Hepatocyte (in vitro differentiated cells): ENCODE measurements at regions not wholly inside any gene's neighbourhood (a gene's known extent, or its start where the extent isn't known, plus 50 kb on each side); places are given as distances from the start of the nearest gene placed in this dataset.
A peak's percentile ranks its signal among the peaks of the same experiment; 100 is the strongest.

Experiments
- DNase-seq: peaks from one replicate; pipeline ENCODE4 v3.0.0-alpha.2; 2016; ENCODE audit warnings: low spot score
- H2AFZ ChIP-seq: fragments of 200-600 bp; sonication (generic); 2 replicates; pipeline ENCODE4 v1.6.0; 2016; ENCODE audit warnings: antibody characterized with exemption, mild to moderate bottlenecking
- H3K27ac ChIP-seq: fragments of 200-600 bp; sonication (generic); 2 replicates; pipeline ENCODE4 v1.5.1; 2016; ENCODE audit warnings: mild to moderate bottlenecking
- H3K27me3 ChIP-seq: fragments of 200-600 bp; sonication (generic); 2 replicates; pipeline ENCODE4 v1.6.1; 2016
- H3K36me3 ChIP-seq: fragments of 200-600 bp; sonication (generic); replicated peaks from 2 replicates; pipeline ENCODE4 v1.5.1; 2016; ENCODE audit warnings: low read depth; ENCODE audit not compliant: insufficient read depth
- H3K4me1 ChIP-seq: fragments of 200-600 bp; sonication (generic); 2 replicates; pipeline ENCODE4 v1.5.1; 2016; ENCODE audit warnings: mild to moderate bottlenecking, moderate library complexity; ENCODE audit not compliant: insufficient read depth
- H3K4me2 ChIP-seq: fragments of 200-600 bp; sonication (generic); 2 replicates; pipeline ENCODE4 v1.6.0; 2016
- H3K4me3 ChIP-seq: fragments of 200-600 bp; sonication (generic); 2 replicates; pipeline ENCODE4 v1.5.1; 2016; ENCODE audit warnings: mild to moderate bottlenecking
- H3K79me2 ChIP-seq: fragments of 200-600 bp; sonication (generic); 2 replicates; pipeline ENCODE4 v1.6.0; 2017; ENCODE audit warnings: mild to moderate bottlenecking
- H3K9me2 ChIP-seq: fragments of 200-600 bp; sonication (generic); replicated peaks from 2 replicates; pipeline ENCODE4 v1.6.0; 2017; ENCODE audit warnings: mild to moderate bottlenecking; ENCODE audit not compliant: insufficient read depth
- H3K9me3 ChIP-seq: fragments of 200-600 bp; sonication (generic); 2 replicates; pipeline ENCODE4 v1.5.1; 2016; ENCODE audit warnings: low read depth, mild to moderate bottlenecking
- H4K20me1 ChIP-seq: fragments of 200-600 bp; sonication (generic); 2 replicates; pipeline ENCODE4 v1.6.0; 2016; ENCODE audit warnings: mild to moderate bottlenecking; ENCODE audit not compliant: insufficient read depth, poor library complexity, severe bottlenecking
- EZH2 ChIP-seq: fragments of 200-600 bp; sonication (generic); IDR thresholded peaks from 2 replicates; pipeline ENCODE4 v1.6.1; 2016; ENCODE audit warnings: antibody characterized with exemption, mild to moderate bottlenecking, borderline replicate concordance
- EZH2phosphoT487 ChIP-seq: fragments of 200-600 bp; sonication (generic); IDR thresholded peaks from one replicate; pipeline ENCODE4 v1.6.1; 2018; ENCODE audit warnings: antibody characterized with exemption, mild to moderate bottlenecking, low read depth, moderate library complexity; ENCODE audit not compliant: unreplicated experiment, severe bottlenecking
- WGBS: methylation state at CpG from one replicate; pipeline ENCODE4 v1.1.6; 2016; ENCODE audit warnings: low lambda C conversion rate; ENCODE audit errors: missing lambda C conversion rate; 5-methylcytosine and 5-hydroxymethylcytosine counted together
- TF ChIP-seq, protein P1 (sequence below): fragments of 200-600 bp; sonication (generic); IDR thresholded peaks from 2 replicates; pipeline ENCODE4 v1.5.1; 2016; ENCODE audit warnings: antibody characterized with exemption, mild to moderate bottlenecking; ENCODE audit not compliant: poor library complexity

DNA sequence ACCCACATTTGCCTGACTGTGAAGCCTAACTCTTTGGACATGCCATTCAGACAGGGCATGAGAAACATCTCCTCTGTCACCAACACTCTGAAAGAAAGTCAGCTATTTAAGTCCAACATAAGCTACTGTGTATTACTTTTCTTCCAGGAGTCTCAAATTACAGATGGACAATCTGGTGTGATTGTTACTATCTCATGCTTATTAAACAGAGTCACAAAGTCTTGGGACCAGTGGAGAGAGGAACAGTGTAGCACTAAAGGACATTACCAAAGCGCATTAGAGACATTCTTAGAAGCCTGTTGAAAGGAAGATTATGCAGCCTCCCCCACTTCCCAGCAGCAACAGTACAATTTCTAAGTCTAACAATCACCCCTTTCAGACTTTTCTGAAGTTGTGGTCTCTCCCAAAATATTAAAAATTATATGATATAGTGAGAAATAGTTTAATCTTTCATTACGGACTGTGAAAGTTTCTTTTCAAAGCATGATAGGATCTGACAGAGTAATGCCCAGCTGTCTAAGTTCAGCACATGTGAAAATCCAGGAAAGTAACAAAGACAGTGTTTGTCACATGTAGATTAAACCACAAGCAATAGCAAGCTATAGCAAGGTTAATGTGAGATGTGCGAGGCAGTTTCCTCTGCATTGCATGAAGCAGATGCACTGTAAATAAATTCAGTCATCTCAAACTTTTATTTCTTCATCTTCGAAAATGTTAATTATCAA, 280.9 kb upstream of the FZD8 start:
- Histone ChIP-seq H3K79me2 (no peaks in the 10 kb centered on the region), H3K27me3 (no peaks in the 10 kb centered on the region), H2AFZ (no peak overlapping the region), H4K20me1 (no peaks in the 10 kb centered on the region), H3K9me2 (no peaks in the 10 kb centered on the region), H3K4me3 (no peak overlapping the region), H3K9me3 (no peaks in the 10 kb centered on the region), H3K4me1 (peaks cover 9% of the 10 kb centered on the region), H3K36me3 (no peaks in the 10 kb centered on the region), H3K27ac (no peak overlapping the region), H3K4me2 (no peak overlapping the region)
- DNase-seq, result no peak
- 86% methylated on average over 4 of the region's 4 CpGs for WGBS
- TF ChIP-seq, protein P1, sequence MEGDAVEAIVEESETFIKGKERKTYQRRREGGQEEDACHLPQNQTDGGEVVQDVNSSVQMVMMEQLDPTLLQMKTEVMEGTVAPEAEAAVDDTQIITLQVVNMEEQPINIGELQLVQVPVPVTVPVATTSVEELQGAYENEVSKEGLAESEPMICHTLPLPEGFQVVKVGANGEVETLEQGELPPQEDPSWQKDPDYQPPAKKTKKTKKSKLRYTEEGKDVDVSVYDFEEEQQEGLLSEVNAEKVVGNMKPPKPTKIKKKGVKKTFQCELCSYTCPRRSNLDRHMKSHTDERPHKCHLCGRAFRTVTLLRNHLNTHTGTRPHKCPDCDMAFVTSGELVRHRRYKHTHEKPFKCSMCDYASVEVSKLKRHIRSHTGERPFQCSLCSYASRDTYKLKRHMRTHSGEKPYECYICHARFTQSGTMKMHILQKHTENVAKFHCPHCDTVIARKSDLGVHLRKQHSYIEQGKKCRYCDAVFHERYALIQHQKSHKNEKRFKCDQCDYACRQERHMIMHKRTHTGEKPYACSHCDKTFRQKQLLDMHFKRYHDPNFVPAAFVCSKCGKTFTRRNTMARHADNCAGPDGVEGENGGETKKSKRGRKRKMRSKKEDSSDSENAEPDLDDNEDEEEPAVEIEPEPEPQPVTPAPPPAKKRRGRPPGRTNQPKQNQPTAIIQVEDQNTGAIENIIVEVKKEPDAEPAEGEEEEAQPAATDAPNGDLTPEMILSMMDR, result no peak
- no peak for TF ChIP-seq EZH2phosphoT487
- no peak for TF ChIP-seq EZH2

DNA sequence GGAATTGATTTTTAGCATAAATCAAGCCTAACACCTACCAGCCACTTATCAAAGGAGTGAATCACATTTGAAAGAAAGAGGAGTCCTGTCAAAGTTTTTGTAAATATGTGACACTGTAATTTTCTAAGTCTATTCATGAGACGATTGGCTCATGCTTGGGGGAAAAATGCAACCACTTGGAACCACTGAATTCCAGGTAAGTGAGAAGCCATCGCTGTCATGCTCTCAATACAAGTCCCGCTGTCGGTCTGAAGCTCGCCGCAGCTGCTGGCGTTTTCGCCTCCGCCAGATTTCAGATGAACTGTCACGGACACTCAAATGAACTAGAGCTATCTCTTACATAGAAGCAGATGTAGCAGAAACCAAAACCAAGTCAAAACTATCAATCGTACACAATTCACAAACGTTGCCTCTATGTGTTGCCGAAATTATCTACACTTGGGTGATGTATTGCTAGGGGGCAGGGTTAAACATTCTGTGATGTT, 279.8 kb upstream of the FZD8 start:
- H3K36me3 ChIP-seq, result no peaks in the 10 kb centered on the region
- H3K27ac ChIP-seq, result no peak overlapping the region
- H3K79me2 ChIP-seq, result no peaks in the 10 kb centered on the region
- no peak overlapping the region for H3K4me3 ChIP-seq
- H2AFZ ChIP-seq, result no peak overlapping the region
- no peaks in the 10 kb centered on the region for H3K9me2 ChIP-seq
- H3K4me2 ChIP-seq, result no peak overlapping the region
- WGBS, result 90% methylated on average over 13 of the region's 13 CpGs
- no peaks in the 10 kb centered on the region for H3K9me3 ChIP-seq
- no peak for DNase-seq
- H3K27me3 ChIP-seq, result no peaks in the 10 kb centered on the region
- peaks cover 4% of the 10 kb centered on the region for H3K4me1 ChIP-seq
- H4K20me1 ChIP-seq, result no peaks in the 10 kb centered on the region
- TF ChIP-seq, protein P1, result no peak
- TF ChIP-seq EZH2phosphoT487 (no peak), EZH2 (no peak)

DNA sequence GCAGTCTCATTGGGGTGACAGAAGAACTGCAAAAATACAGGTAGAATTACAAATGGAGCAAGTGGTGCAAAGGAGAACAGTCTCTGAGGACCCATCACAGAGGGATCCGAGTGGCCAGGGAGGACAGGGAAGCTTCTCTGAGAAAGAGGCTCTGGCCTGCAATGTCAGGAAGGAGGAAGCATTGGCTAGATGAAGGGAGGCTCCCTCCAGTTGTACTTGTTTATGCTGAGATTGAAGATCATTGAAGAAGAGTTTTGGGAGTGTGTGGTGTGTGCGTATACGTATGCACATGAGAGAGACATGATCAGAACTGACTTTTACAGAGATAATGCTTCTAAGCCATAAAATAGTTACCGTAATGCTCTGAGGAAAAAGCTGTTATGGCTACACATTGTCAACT, 274.7 kb upstream of the FZD8 start:
- Histone ChIP-seq H3K4me2 (no peak overlapping the region), H3K79me2 (no peaks in the 10 kb centered on the region), H3K36me3 (no peaks in the 10 kb centered on the region), H4K20me1 (no peaks in the 10 kb centered on the region), H3K9me2 (no peaks in the 10 kb centered on the region), H3K27me3 (no peaks in the 10 kb centered on the region), H2AFZ (no peak overlapping the region), H3K9me3 (no peaks in the 10 kb centered on the region), H3K27ac (no peak overlapping the region), H3K4me1 (peaks cover 6% of the 10 kb centered on the region), H3K4me3 (no peak overlapping the region)
- DNase-seq, result no peak
- TF ChIP-seq, protein P1, result peak; percentile 9
- no peak for TF ChIP-seq EZH2
- WGBS, result 60% methylated on average over 4 of the region's 4 CpGs
